ENCODE measurements at regions not wholly inside any gene's neighbourhood (a gene's known extent, or its start where the extent isn't known, plus 50 kb on each side); places are given as distances from the start of the nearest gene placed in this dataset.

DNA sequence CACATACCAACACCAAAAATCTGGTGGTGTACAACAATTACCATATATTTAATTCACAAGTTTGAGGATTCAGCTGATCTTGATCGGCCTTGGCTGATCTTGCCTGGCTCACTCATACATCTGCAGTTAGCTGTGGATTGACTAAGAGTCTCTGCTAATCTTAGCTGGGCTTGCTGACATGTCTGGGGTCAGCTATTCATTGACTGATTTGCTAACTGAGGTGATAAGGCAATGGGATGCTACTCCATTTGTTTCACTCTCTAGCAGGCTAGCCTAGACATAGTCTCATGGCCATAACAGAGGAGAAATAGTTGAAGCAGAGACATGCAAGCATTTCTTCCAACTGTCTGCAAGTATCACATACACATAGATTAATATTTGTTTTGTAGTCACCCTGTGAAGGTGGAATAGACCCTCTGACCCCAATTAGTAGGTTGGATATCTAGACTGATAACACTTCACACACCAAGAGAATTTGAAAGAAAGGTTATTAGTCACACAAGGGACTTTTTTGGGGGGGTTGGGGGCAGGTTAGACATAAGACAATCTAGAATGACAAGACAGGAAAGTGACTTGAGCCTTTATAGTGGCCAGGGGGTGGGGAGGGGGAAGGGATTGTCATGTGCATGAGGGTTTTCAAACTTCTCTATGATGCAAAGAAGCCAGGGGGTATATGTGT, 142.3 kb downstream of the BARHL2 start:
- Histone ChIP-seq H3K9ac (ENCODE audit: low read length) (no peak overlapping the region), H3K79me2 (ENCODE audit: insufficient read depth, low read length) (no peaks in the 10 kb centered on the region), H3K27me3 (ENCODE audit: insufficient read depth, low read length) (no peaks in the 10 kb centered on the region), H4K20me1 (ENCODE audit: insufficient read depth, low read length) (no peaks in the 10 kb centered on the region), H3K9me3 (ENCODE audit: insufficient read depth, low read depth, low read length) (no peaks in the 10 kb centered on the region), H3K4me1 (ENCODE audit: insufficient read depth, low read length) (no peaks in the 10 kb centered on the region), H2AFZ (ENCODE audit: low read depth, low read length) (no peak overlapping the region), H3K4me2 (ENCODE audit: low read length) (no peak overlapping the region), H3K4me3 (ENCODE audit: insufficient read depth, low read depth, low read length) (no peak overlapping the region), H3K36me3 (ENCODE audit: insufficient read depth, low read length) (no peaks in the 10 kb centered on the region), H3K27ac (ENCODE audit: low read depth, low read length) (no peak overlapping the region)
- Mint-ChIP-seq H3K36me3 (ENCODE audit: low read depth, unreplicated experiment) (no peaks in the 10 kb centered on the region), H3K4me3 (ENCODE audit: unreplicated experiment) (no peak overlapping the region), H3K4me1 (ENCODE audit: low read depth, unreplicated experiment) (no peaks in the 10 kb centered on the region), H3K27me3 (ENCODE audit: low read depth, unreplicated experiment) (no peaks in the 10 kb centered on the region), H3K9me3 (ENCODE audit: unreplicated experiment) (peaks cover 3% of the 10 kb centered on the region), H3K27ac (ENCODE audit: unreplicated experiment) (no peak overlapping the region)
- no peak for TF ChIP-seq EZH2 (IDR thresholded peaks at IDR 0.05; ENCODE audit: insufficient read depth, low read length)
- TF ChIP-seq, protein P1, sequence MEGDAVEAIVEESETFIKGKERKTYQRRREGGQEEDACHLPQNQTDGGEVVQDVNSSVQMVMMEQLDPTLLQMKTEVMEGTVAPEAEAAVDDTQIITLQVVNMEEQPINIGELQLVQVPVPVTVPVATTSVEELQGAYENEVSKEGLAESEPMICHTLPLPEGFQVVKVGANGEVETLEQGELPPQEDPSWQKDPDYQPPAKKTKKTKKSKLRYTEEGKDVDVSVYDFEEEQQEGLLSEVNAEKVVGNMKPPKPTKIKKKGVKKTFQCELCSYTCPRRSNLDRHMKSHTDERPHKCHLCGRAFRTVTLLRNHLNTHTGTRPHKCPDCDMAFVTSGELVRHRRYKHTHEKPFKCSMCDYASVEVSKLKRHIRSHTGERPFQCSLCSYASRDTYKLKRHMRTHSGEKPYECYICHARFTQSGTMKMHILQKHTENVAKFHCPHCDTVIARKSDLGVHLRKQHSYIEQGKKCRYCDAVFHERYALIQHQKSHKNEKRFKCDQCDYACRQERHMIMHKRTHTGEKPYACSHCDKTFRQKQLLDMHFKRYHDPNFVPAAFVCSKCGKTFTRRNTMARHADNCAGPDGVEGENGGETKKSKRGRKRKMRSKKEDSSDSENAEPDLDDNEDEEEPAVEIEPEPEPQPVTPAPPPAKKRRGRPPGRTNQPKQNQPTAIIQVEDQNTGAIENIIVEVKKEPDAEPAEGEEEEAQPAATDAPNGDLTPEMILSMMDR (IDR thresholded peaks at IDR 0.05; ENCODE audit: insufficient read depth, low read depth, low read length): no peak
- FAIRE-seq (no peak), DNase-seq (ENCODE audit: low read depth) (no peak)

DNA sequence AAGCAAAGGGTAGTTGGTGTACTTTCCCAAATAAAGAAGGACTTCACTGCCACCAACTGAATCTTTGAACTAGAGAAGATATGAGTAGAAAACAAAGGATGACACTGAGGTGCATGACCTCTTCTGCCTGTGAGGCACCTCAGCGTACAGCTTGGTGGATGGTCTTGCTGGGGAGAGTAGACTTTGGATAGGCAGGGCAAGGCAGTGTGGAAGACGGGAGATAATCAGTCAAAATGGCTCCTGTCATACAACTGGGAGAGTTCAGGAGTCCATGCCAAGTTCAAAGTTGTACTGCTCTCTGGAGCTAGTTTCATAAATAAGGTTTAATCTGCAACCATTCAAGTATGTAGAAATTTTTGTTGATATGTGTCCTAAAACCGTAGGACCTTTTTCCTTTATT, 143.4 kb downstream of the BARHL2 start:
- no peaks in the 10 kb centered on the region for H3K27me3 ChIP-seq (ENCODE audit: insufficient read depth, low read length)
- TF ChIP-seq EZH2 (IDR thresholded peaks at IDR 0.05; ENCODE audit: insufficient read depth, low read length): no peak
- TF ChIP-seq, protein P1 (IDR thresholded peaks at IDR 0.05; ENCODE audit: insufficient read depth, low read depth, low read length): no peak
- no peak overlapping the region for H3K27ac ChIP-seq (ENCODE audit: low read depth, low read length)
- Mint-ChIP-seq H3K36me3 (ENCODE audit: low read depth, unreplicated experiment) (no peaks in the 10 kb centered on the region), H3K27me3 (ENCODE audit: low read depth, unreplicated experiment) (no peaks in the 10 kb centered on the region), H3K27ac (ENCODE audit: unreplicated experiment) (no peak overlapping the region), H3K9me3 (ENCODE audit: unreplicated experiment) (peaks cover 3% of the 10 kb centered on the region), H3K4me3 (ENCODE audit: unreplicated experiment) (no peak overlapping the region), H3K4me1 (ENCODE audit: low read depth, unreplicated experiment) (peaks cover 2% of the 10 kb centered on the region)
- H3K79me2 ChIP-seq (ENCODE audit: insufficient read depth, low read length): no peaks in the 10 kb centered on the region
- no peak for DNase-seq (ENCODE audit: low read depth)
- H3K36me3 ChIP-seq (ENCODE audit: insufficient read depth, low read length): no peaks in the 10 kb centered on the region
- no peaks in the 10 kb centered on the region for H3K4me1 ChIP-seq (ENCODE audit: insufficient read depth, low read length)
- H3K9me3 ChIP-seq (ENCODE audit: insufficient read depth, low read depth, low read length): no peaks in the 10 kb centered on the region
- H3K9ac ChIP-seq (ENCODE audit: low read length): no peak overlapping the region
- H3K4me3 ChIP-seq (ENCODE audit: insufficient read depth, low read depth, low read length): no peak overlapping the region
- FAIRE-seq: no peak
- H2AFZ ChIP-seq (ENCODE audit: low read depth, low read length): no peak overlapping the region
- H3K4me2 ChIP-seq (ENCODE audit: low read length): no peak overlapping the region
- H4K20me1 ChIP-seq (ENCODE audit: insufficient read depth, low read length): no peaks in the 10 kb centered on the region

- Histone ChIP-seq H3K36me3 (ENCODE audit: insufficient read depth, low read length) (no peaks in the 10 kb centered on the region), H3K9ac (ENCODE audit: low read length) (no peak overlapping the region), H4K20me1 (ENCODE audit: insufficient read depth, low read length) (no peaks in the 10 kb centered on the region), H3K4me1 (ENCODE audit: insufficient read depth, low read length) (no peaks in the 10 kb centered on the region), H3K4me3 (ENCODE audit: insufficient read depth, low read depth, low read length) (no peak overlapping the region), H2AFZ (ENCODE audit: low read depth, low read length) (no peak overlapping the region), H3K27ac (ENCODE audit: low read depth, low read length) (no peak overlapping the region), H3K79me2 (ENCODE audit: insufficient read depth, low read length) (no peaks in the 10 kb centered on the region), H3K27me3 (ENCODE audit: insufficient read depth, low read length) (no peaks in the 10 kb centered on the region), H3K9me3 (ENCODE audit: insufficient read depth, low read depth, low read length) (no peaks in the 10 kb centered on the region), H3K4me2 (ENCODE audit: low read length) (no peak overlapping the region)
- DNase-seq (ENCODE audit: low read depth) (no peak), FAIRE-seq (no peak)
- H3K27ac Mint-ChIP-seq (ENCODE audit: unreplicated experiment): no peak overlapping the region
- no peaks in the 10 kb centered on the region for H3K36me3 Mint-ChIP-seq (ENCODE audit: low read depth, unreplicated experiment)
- no peak for TF ChIP-seq EZH2 (IDR thresholded peaks at IDR 0.05; ENCODE audit: insufficient read depth, low read length)
- TF ChIP-seq, protein P1 (IDR thresholded peaks at IDR 0.05; ENCODE audit: insufficient read depth, low read depth, low read length): no peak
- no peaks in the 10 kb centered on the region for H3K27me3 Mint-ChIP-seq (ENCODE audit: low read depth, unreplicated experiment)
- peaks cover 6% of the 10 kb centered on the region for H3K4me1 Mint-ChIP-seq (ENCODE audit: low read depth, unreplicated experiment)
- peaks cover 3% of the 10 kb centered on the region for H3K9me3 Mint-ChIP-seq (ENCODE audit: unreplicated experiment)
- H3K4me3 Mint-ChIP-seq (ENCODE audit: unreplicated experiment): no peak overlapping the region
These were observed 144.7 kb downstream of the BARHL2 start for GRCh38 chr1:90572446-90572845.
